ENCODE measurements at regions not wholly inside any gene's neighbourhood (a gene's known extent, or its start where the extent isn't known, plus 50 kb on each side); places are given as distances from the start of the nearest gene placed in this dataset.

GRCh38 chr4:54359919-54360650 lies 131.0 kb downstream of the PDGFRA start:
- no peak for DNase-seq
- TF ChIP-seq EP300 (IDR thresholded peaks at IDR 0.05; ENCODE audit: low read depth): no peak
- TF ChIP-seq CTCF (IDR thresholded peaks at IDR 0.05): no peak
- TF ChIP-seq POLR2AphosphoS5 (IDR thresholded peaks at IDR 0.05): no peak
- no peak for TF ChIP-seq POLR2A (IDR thresholded peaks at IDR 0.05)
- Histone ChIP-seq H3K4me3 (no peak overlapping the region), H3K36me3 (no peaks in the 10 kb centered on the region), H3K4me1 (no peaks in the 10 kb centered on the region), H3K27me3 (no peaks in the 10 kb centered on the region), H3K27ac (no peak overlapping the region), H3K9me3 (no peaks in the 10 kb centered on the region)
- intact Hi-C loops (cut with DNase I; ENCODE audit: low total_unique reads) (no loop called here), in situ Hi-C loops (cut with MboI; ENCODE audit: low pct_ligation_motif_present in 1 of 4, low pct_unique_long_range_greater_than_20kb in 1 of 4, low sequenced_read_pairs in 3 of 4) (no loop called here)
- 51 to 66% methylated on average over 5 of the region's 5 CpGs for WGBS, 2 donors (ENCODE audit: low coverage in 1 of 2)

- no peak for DNase-seq
- H3K4me1 ChIP-seq: no peaks in the 10 kb centered on the region
- TF ChIP-seq POLR2AphosphoS5 (IDR thresholded peaks at IDR 0.05): no peak
- 82% methylated on average over 8 of the region's 8 CpGs; no CpG with 5 or more reads in 1 of the 2 donors for WGBS, 2 donors (ENCODE audit: low coverage in 1 of 2)
- H3K27me3 ChIP-seq: no peaks in the 10 kb centered on the region
- intact Hi-C loops (cut with DNase I; ENCODE audit: low total_unique reads) (no loop called here), in situ Hi-C loops (cut with MboI; ENCODE audit: low pct_ligation_motif_present in 1 of 4, low pct_unique_long_range_greater_than_20kb in 1 of 4, low sequenced_read_pairs in 3 of 4) (no loop called here)
- no peak overlapping the region for H3K27ac ChIP-seq
- no peak overlapping the region for H3K4me3 ChIP-seq
- no peaks in the 10 kb centered on the region for H3K9me3 ChIP-seq
- no peaks in the 10 kb centered on the region for H3K36me3 ChIP-seq
Measured at GRCh38 chr4:54363037-54363436, 133.9 kb downstream of the PDGFRA start.

GRCh38 chr4:54365691-54366090 lies 136.6 kb downstream of the PDGFRA start:
- in situ Hi-C loops (cut with MboI; ENCODE audit: low pct_ligation_motif_present in 1 of 4, low pct_unique_long_range_greater_than_20kb in 1 of 4, low sequenced_read_pairs in 3 of 4): no loop called here

GRCh38 chr4:54367059-54367458 lies 138.0 kb downstream of the PDGFRA start:
- Histone ChIP-seq H3K4me3 (no peak overlapping the region), H3K27me3 (no peaks in the 10 kb centered on the region), H3K9me3 (no peaks in the 10 kb centered on the region), H3K4me1 (peaks cover 0 to 4% (median 0%) of the 10 kb centered on the region in 4 donors), H3K36me3 (no peaks in the 10 kb centered on the region), H3K27ac (no peak overlapping the region)
- no peak for DNase-seq
- intact Hi-C loops (cut with DNase I; ENCODE audit: low total_unique reads) (no loop called here), in situ Hi-C loops (cut with MboI; ENCODE audit: low pct_ligation_motif_present in 1 of 4, low pct_unique_long_range_greater_than_20kb in 1 of 4, low sequenced_read_pairs in 3 of 4) (no loop called here)
- TF ChIP-seq POLR2A (IDR thresholded peaks at IDR 0.05): no peak
- no peak for TF ChIP-seq EP300 (IDR thresholded peaks at IDR 0.05; ENCODE audit: low read depth)
- TF ChIP-seq POLR2AphosphoS5 (IDR thresholded peaks at IDR 0.05): no peak
- TF ChIP-seq CTCF (IDR thresholded peaks at IDR 0.05): no peak
- 50 to 53% methylated on average over 1 of the region's 1 CpG for WGBS, 2 donors (ENCODE audit: low coverage in 1 of 2)

More at GRCh38 chr4:54365691-54366090, 136.6 kb downstream of the PDGFRA start:
- H3K36me3 ChIP-seq: no peaks in the 10 kb centered on the region
- WGBS, 2 donors (ENCODE audit: low coverage in 1 of 2): 85 to 100% methylated on average over 1 to 3 of the region's 3 CpGs
- intact Hi-C loops (cut with DNase I; ENCODE audit: low total_unique reads): no loop called here
- no peaks in the 10 kb centered on the region for H3K9me3 ChIP-seq
- H3K27me3 ChIP-seq: no peaks in the 10 kb centered on the region
- TF ChIP-seq POLR2AphosphoS5 (IDR thresholded peaks at IDR 0.05) (no peak), CTCF (IDR thresholded peaks at IDR 0.05) (no peak), EP300 (IDR thresholded peaks at IDR 0.05; ENCODE audit: low read depth) (no peak), POLR2A (IDR thresholded peaks at IDR 0.05) (no peak)
- H3K4me1 ChIP-seq: peaks cover 0 to 4% (median 0%) of the 10 kb centered on the region in 4 donors
- no peak overlapping the region for H3K4me3 ChIP-seq
- no peak for DNase-seq
- no peak overlapping the region for H3K27ac ChIP-seq

Measured in transverse colon (tissue), 4 donors.